ENCODE measurements at regions not wholly inside any gene's neighbourhood (a gene's known extent, or its start where the extent isn't known, plus 50 kb on each side); places are given as distances from the start of the nearest gene placed in this dataset.

DNA sequence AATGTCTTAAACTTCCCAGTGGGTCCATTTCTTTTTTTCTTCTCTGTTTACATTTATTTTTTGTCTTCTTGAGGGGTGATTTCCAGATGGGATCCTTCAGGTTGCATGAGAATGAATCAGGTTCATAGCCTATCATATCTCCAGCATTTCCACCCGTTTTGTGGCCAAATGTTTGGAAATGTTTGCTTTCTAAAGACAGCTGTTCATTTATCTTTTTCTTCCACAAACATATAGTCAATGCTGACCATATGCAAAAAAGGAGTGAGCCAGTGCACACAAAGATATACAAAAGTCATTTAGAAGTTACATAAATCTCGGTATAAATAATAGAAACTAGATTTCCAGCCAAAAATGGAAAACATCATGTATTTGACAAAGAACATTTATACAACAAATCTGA is 71.6 kb upstream of the STC2 start:
- TF ChIP-seq, protein P1, sequence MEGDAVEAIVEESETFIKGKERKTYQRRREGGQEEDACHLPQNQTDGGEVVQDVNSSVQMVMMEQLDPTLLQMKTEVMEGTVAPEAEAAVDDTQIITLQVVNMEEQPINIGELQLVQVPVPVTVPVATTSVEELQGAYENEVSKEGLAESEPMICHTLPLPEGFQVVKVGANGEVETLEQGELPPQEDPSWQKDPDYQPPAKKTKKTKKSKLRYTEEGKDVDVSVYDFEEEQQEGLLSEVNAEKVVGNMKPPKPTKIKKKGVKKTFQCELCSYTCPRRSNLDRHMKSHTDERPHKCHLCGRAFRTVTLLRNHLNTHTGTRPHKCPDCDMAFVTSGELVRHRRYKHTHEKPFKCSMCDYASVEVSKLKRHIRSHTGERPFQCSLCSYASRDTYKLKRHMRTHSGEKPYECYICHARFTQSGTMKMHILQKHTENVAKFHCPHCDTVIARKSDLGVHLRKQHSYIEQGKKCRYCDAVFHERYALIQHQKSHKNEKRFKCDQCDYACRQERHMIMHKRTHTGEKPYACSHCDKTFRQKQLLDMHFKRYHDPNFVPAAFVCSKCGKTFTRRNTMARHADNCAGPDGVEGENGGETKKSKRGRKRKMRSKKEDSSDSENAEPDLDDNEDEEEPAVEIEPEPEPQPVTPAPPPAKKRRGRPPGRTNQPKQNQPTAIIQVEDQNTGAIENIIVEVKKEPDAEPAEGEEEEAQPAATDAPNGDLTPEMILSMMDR (IDR thresholded peaks at IDR 0.05; ENCODE audit: insufficient read depth in 1 of 2, low read depth in 1 of 2, low read length in 1 of 2, severe bottlenecking in 1 of 2, unreplicated experiment in 1 of 2) = no peak
- no TSS peak for BruUV-seq (replicated peaks)
- Mint-ChIP-seq H3K9me3 (ENCODE audit: unreplicated experiment) (no peaks in the 10 kb centered on the region), H3K4me3 (ENCODE audit: unreplicated experiment) (no peak overlapping the region), H3K27me3 (ENCODE audit: insufficient read depth, unreplicated experiment) (no peaks in the 10 kb centered on the region), H3K27ac (ENCODE audit: unreplicated experiment) (no peak overlapping the region), H3K4me1 (ENCODE audit: low read depth, unreplicated experiment) (no peaks in the 10 kb centered on the region), H3K36me3 (ENCODE audit: insufficient read depth, unreplicated experiment) (no peaks in the 10 kb centered on the region)
- H3K4me3 ChIP-seq (ENCODE audit: low read depth, low read length) = no peak overlapping the region
- H3K4me1 ChIP-seq = no peaks in the 10 kb centered on the region
- CTCF ChIA-PET = no interaction called here
- POLR2A ChIA-PET = no interaction called here
- no peaks in the 10 kb centered on the region for H3K36me3 ChIP-seq (ENCODE audit: control insufficient read depth, insufficient read depth, low read length)
- DNase-seq = no peak
- H3K9me3 ChIP-seq = peaks cover 5% of the 10 kb centered on the region; the same call in 1 of the 2 replicates
- intact Hi-C loops (cut with micrococcal nuclease; ENCODE audit: unreplicated experiment) = loop anchor here (5.0 kb wide), 2 partner anchors 108 to 182 kb away; no protein-coding TSS in a partner anchor
- no peaks in the 10 kb centered on the region for H3K27me3 ChIP-seq (replicated peaks; ENCODE audit: control insufficient read depth, insufficient read depth, low read length)

DNA sequence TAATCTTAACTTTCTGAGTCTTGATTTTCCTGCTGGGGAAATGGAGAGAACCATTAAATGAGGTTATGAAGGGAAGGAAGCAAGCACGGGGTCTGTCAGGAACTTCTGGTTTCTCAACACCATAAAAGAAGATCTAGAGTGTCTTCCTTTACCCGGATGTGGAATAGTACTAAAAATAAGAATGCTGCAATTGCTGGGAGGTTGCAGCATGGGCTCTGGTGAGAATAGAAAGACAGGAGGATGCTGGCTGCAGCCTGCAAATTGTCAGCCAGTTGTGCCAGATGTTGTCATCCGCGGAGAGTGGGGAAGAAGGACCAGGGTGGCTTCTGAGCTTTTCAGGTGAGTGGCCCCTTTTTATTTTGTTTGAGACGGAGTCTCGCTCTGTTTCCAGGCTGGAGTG is 69.3 kb upstream of the STC2 start:
- BruUV-seq (replicated peaks) = no TSS peak
- POLR2A ChIA-PET = no interaction called here
- H3K36me3 Mint-ChIP-seq (ENCODE audit: insufficient read depth, unreplicated experiment) = no peaks in the 10 kb centered on the region
- no peak overlapping the region for H3K27ac Mint-ChIP-seq (ENCODE audit: unreplicated experiment)
- H3K4me3 Mint-ChIP-seq (ENCODE audit: unreplicated experiment) = no peak overlapping the region
- H3K4me1 Mint-ChIP-seq (ENCODE audit: low read depth, unreplicated experiment) = no peaks in the 10 kb centered on the region
- H3K9me3 Mint-ChIP-seq (ENCODE audit: unreplicated experiment) = peaks cover 19% of the 10 kb centered on the region
- Histone ChIP-seq H3K4me3 (ENCODE audit: low read depth, low read length) (no peak overlapping the region), H3K4me1 (no peaks in the 10 kb centered on the region), H3K9me3 (peaks cover 5% of the 10 kb centered on the region), H3K36me3 (ENCODE audit: control insufficient read depth, insufficient read depth, low read length) (no peaks in the 10 kb centered on the region), H3K27me3 (replicated peaks; ENCODE audit: control insufficient read depth, insufficient read depth, low read length) (no peaks in the 10 kb centered on the region)
- intact Hi-C loops (cut with micrococcal nuclease; ENCODE audit: unreplicated experiment) = loop anchor here (5.0 kb wide), 2 partner anchors 105 to 185 kb away; no protein-coding TSS in a partner anchor
- DNase-seq = no peak
- peaks cover 2% of the 10 kb centered on the region for H3K27me3 Mint-ChIP-seq (ENCODE audit: insufficient read depth, unreplicated experiment)
- CTCF ChIA-PET = no interaction called here
- TF ChIP-seq, protein P1 (IDR thresholded peaks at IDR 0.05; ENCODE audit: insufficient read depth in 1 of 2, low read depth in 1 of 2, low read length in 1 of 2, severe bottlenecking in 1 of 2, unreplicated experiment in 1 of 2) = no peak

DNA sequence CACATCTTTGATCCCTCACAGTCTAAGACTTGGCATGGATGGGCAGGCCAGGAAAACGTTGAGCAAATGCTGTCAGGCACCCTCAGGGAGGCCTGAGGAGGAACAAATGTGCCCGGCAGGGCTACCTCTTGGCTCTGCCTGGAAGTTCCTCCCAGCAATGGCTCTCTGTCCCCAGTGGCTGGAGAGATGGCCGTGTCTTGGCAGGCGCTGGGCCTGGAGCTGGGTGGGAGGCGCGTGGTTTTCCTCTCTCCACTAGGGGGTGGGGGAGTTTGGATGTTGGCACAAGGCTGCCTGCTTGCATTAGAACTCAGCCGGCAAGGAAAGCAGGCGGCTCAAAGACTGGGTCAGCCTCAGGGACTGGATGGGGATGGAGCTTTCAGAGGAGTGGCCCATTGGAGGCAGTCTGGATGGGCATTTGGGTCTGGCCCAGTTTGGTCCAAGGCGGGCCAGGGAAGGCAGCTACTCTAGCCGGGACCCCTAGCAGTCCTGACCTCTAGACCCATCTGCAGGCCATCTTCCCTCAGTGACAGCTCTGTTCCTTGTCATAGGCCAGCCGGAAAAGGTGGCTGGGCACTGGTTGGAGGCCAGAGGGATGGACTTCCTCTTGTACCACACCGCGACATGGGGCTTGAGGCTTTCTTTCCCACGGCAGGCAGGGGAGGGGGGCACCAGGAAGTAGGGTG is 68.2 kb upstream of the STC2 start:
- BruUV-seq (replicated peaks) = no TSS peak
- Histone ChIP-seq H3K36me3 (ENCODE audit: control insufficient read depth, insufficient read depth, low read length) (no peaks in the 10 kb centered on the region), H3K27me3 (replicated peaks; ENCODE audit: control insufficient read depth, insufficient read depth, low read length) (no peaks in the 10 kb centered on the region), H3K4me3 (ENCODE audit: low read depth, low read length) (no peak overlapping the region), H3K4me1 (no peaks in the 10 kb centered on the region), H3K9me3 (peaks cover 8% of the 10 kb centered on the region)
- Mint-ChIP-seq H3K36me3 (ENCODE audit: insufficient read depth, unreplicated experiment) (no peaks in the 10 kb centered on the region), H3K9me3 (ENCODE audit: unreplicated experiment) (peaks cover 24% of the 10 kb centered on the region), H3K27ac (ENCODE audit: unreplicated experiment) (no peak overlapping the region), H3K4me1 (ENCODE audit: low read depth, unreplicated experiment) (no peaks in the 10 kb centered on the region), H3K27me3 (ENCODE audit: insufficient read depth, unreplicated experiment) (peaks cover 2% of the 10 kb centered on the region), H3K4me3 (ENCODE audit: unreplicated experiment) (no peak overlapping the region)
- intact Hi-C loops (cut with micrococcal nuclease; ENCODE audit: unreplicated experiment) = loop anchor here (5.0 kb wide), 2 partner anchors 104 to 186 kb away; no protein-coding TSS in a partner anchor
- DNase-seq = peak; percentile 34 to 38
- ChIA-PET POLR2A (no interaction called here), CTCF (interaction anchor here (0.6 to 1.0 kb wide), 2 partner anchors 115 to 177 kb away, joined by 4 to 11 read pairs; no protein-coding TSS in a partner anchor)
- TF ChIP-seq, protein P1 (IDR thresholded peaks at IDR 0.05; ENCODE audit: insufficient read depth in 1 of 2, low read depth in 1 of 2, low read length in 1 of 2, severe bottlenecking in 1 of 2, unreplicated experiment in 1 of 2) = peak; percentile 22 to 38

All from Caco-2 (cell line).